ENCODE measurements at regions not wholly inside any gene's neighbourhood (a gene's known extent, or its start where the extent isn't known, plus 50 kb on each side); places are given as distances from the start of the nearest gene placed in this dataset.

GRCh38 chr11:116535994-116536393 lies 236.8 kb downstream of the BUD13 start:
- TF ChIP-seq POLR2A (IDR thresholded peaks at IDR 0.05) = no peak
- no peak for TF ChIP-seq CTCF (IDR thresholded peaks at IDR 0.05)
- TF ChIP-seq POLR2AphosphoS5 (IDR thresholded peaks at IDR 0.05; ENCODE audit: insufficient read depth in 1 of 2, low read depth in 1 of 2) = no peak
